Upper lobe of left lung (tissue), 6 donors: ENCODE measurements at regions not wholly inside any gene's neighbourhood (a gene's known extent, or its start where the extent isn't known, plus 50 kb on each side); places are given as distances from the start of the nearest gene placed in this dataset.

Experiments
- ATAC-seq, 2 donors: fragments of 200-7000 bp; cut with Tn5 transposase; one replicate each; pipeline ENCODE4 v1.9.1; 2022; ENCODE audit warnings: mild to moderate bottlenecking in 2 of 2, moderate library complexity in 2 of 2; ENCODE audit not compliant: low FRiP score in 2 of 2
- DNase-seq, 2 donors: peaks; one replicate each; pipeline ENCODE4 v3.0.0-alpha.2; 2019 to 2020
- H3K27ac ChIP-seq, 4 donors: fragments of 200-600 bp; sonication (generic); one replicate each; pipeline ENCODE4 v1.5.1; 2016 to 2019
- H3K27me3 ChIP-seq, 4 donors: fragments of 200-600 bp; sonication (generic); one replicate each; pipeline ENCODE4 v1.5.1; 2017 to 2019
- H3K36me3 ChIP-seq, 4 donors: fragments of 200-600 bp; sonication (generic); one replicate each; pipeline ENCODE4 v1.5.1; 2016 to 2019
- H3K4me1 ChIP-seq, 4 donors: fragments of 200-600 bp; sonication (generic); one replicate each; pipeline ENCODE4 v1.5.1; 2018 to 2019
- H3K4me3 ChIP-seq, 4 donors: fragments of 200-600 bp; sonication (generic); one replicate each; pipeline ENCODE4 v1.5.1; 2017 to 2019; ENCODE audit warnings: mild to moderate bottlenecking in 2 of 4, moderate library complexity in 1 of 4
- H3K9me3 ChIP-seq, 4 donors: fragments of 200-600 bp; sonication (generic); one replicate each; pipeline ENCODE4 v1.5.1; 2018 to 2019
- EP300 ChIP-seq, 4 donors: sonication (generic); formaldehyde crosslinking; IDR thresholded peaks; one replicate each; pipeline ENCODE4 v1.5.1; 2017; ENCODE audit warnings: antibody characterized with exemption in 4 of 4, control low read depth in 2 of 4
- POLR2A ChIP-seq, 4 donors: fragments of 450-650 bp; IDR thresholded peaks; one replicate each; pipeline ENCODE4 v1.5.1; 2016 to 2017; ENCODE audit warnings: antibody characterized with exemption in 4 of 4, mild to moderate bottlenecking in 2 of 4
- POLR2AphosphoS5 ChIP-seq, 2 donors: sonication (generic); formaldehyde crosslinking; IDR thresholded peaks; one replicate each; pipeline ENCODE4 v1.5.1; 2017; ENCODE audit warnings: antibody characterized with exemption in 2 of 2
- WGBS, 2 donors: methylation state at CpG; one replicate each; pipeline ENCODE4 v1.1.5; 2017 to 2018; 5-methylcytosine and 5-hydroxymethylcytosine counted together
- TF ChIP-seq, protein P1 (sequence below), 6 experiments: fragments of 450-650 bp in 4 of 6; fragments of 200-600 bp in 2 of 6; sonication (generic) in 2 of 6; IDR thresholded peaks; one replicate each; pipeline ENCODE4 v1.5.1; 2016 to 2019; ENCODE audit warnings: antibody characterized with exemption in 6 of 6
- donor health status: DM: no; HTN: no; CAD: no; lungs with moderate emphysema.
- donor health status: DM: no; HTN: yes; CAD: no; lungs with severe emphysema.

DNA sequence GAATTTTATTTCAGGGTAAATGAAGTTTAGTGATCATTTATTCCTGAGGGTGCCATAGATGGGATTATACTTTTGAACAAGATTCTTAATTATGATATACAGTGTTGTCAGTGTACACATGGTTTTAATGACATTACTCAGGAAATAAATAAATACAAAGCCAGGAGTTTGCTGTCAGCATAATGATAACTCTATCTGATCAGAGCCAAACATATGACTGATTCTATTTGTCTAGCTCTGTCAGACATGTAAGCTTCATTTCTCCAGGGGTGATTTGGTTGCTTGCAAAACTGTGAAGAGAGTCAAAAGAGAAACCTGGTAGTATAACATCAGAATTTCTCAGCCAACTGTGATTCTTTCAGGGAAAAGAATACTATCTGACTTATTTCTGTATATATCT lies 1425.8 kb upstream of the C9orf72 start:
- Histone ChIP-seq H3K36me3 (no peaks in the 10 kb centered on the region), H3K9me3 (no peaks in the 10 kb centered on the region), H3K27me3 (no peaks in the 10 kb centered on the region), H3K27ac (no peak overlapping the region), H3K4me1 (no peaks in the 10 kb centered on the region), H3K4me3 (no peak overlapping the region)
- no peak for ATAC-seq
- TF ChIP-seq, protein P1, sequence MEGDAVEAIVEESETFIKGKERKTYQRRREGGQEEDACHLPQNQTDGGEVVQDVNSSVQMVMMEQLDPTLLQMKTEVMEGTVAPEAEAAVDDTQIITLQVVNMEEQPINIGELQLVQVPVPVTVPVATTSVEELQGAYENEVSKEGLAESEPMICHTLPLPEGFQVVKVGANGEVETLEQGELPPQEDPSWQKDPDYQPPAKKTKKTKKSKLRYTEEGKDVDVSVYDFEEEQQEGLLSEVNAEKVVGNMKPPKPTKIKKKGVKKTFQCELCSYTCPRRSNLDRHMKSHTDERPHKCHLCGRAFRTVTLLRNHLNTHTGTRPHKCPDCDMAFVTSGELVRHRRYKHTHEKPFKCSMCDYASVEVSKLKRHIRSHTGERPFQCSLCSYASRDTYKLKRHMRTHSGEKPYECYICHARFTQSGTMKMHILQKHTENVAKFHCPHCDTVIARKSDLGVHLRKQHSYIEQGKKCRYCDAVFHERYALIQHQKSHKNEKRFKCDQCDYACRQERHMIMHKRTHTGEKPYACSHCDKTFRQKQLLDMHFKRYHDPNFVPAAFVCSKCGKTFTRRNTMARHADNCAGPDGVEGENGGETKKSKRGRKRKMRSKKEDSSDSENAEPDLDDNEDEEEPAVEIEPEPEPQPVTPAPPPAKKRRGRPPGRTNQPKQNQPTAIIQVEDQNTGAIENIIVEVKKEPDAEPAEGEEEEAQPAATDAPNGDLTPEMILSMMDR (IDR thresholded peaks at IDR 0.05), result no peak
- TF ChIP-seq POLR2A (IDR thresholded peaks at IDR 0.05) (no peak), EP300 (IDR thresholded peaks at IDR 0.05) (no peak), POLR2AphosphoS5 (IDR thresholded peaks at IDR 0.05) (no peak)
- no peak for DNase-seq

DNA sequence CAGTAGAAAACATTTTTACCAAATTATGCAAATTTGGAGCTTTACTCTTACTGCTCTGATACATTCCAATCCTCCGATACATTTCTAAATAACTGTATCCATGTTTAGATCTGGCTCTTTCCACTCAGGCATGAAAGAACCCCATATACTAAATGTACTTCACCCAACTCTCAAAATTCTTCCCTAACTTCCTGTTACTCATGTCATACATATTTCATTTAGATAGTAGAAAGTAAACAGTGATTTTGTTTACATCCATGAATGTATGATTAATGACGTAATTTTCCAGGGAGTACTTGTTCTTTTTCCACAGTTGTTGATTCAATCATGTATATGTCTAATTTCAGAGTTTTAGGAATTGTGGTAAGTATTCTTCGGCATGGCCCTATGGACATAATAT lies 1426.5 kb upstream of the C9orf72 start:
- ATAC-seq, result no peak
- H3K27ac ChIP-seq, result no peak overlapping the region
- WGBS, 2 donors, result 61 to 64% methylated on average over 3 of the region's 3 CpGs

DNA sequence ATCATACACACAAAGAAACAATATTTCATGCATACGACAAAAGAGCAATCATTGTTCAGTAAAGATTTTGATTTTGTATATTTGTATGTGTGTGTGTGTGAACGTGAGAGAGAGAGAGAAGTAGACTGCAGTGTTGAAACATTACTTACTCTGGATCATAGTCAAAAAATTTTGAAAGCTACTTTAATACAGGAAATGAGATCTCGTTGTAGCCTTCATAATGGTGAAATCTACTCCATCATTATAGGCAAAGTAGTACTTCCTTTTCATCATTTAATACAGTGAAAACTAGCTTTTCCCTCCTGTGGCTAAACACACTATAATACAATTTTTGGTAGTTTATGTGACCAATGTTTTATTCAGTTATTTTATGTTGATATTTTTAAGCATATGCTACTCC lies 1427.7 kb upstream of the C9orf72 start:
- TF ChIP-seq POLR2AphosphoS5 (IDR thresholded peaks at IDR 0.05) (no peak), POLR2A (IDR thresholded peaks at IDR 0.05) (no peak), EP300 (IDR thresholded peaks at IDR 0.05) (no peak)
- TF ChIP-seq, protein P1 (IDR thresholded peaks at IDR 0.05), result no peak
- 37 to 42% methylated on average over 3 of the region's 3 CpGs for WGBS, 2 donors

More for the DNA sequence above, 1426.5 kb upstream of the C9orf72 start:
- Histone ChIP-seq H3K4me3 (no peak overlapping the region), H3K27me3 (no peaks in the 10 kb centered on the region), H3K36me3 (no peaks in the 10 kb centered on the region), H3K9me3 (no peaks in the 10 kb centered on the region), H3K4me1 (no peaks in the 10 kb centered on the region)
- DNase-seq, result no peak
- TF ChIP-seq, protein P1 (IDR thresholded peaks at IDR 0.05), result no peak
- no peak for TF ChIP-seq POLR2AphosphoS5 (IDR thresholded peaks at IDR 0.05)
- TF ChIP-seq POLR2A (IDR thresholded peaks at IDR 0.05), result no peak
- TF ChIP-seq EP300 (IDR thresholded peaks at IDR 0.05), result no peak

DNA sequence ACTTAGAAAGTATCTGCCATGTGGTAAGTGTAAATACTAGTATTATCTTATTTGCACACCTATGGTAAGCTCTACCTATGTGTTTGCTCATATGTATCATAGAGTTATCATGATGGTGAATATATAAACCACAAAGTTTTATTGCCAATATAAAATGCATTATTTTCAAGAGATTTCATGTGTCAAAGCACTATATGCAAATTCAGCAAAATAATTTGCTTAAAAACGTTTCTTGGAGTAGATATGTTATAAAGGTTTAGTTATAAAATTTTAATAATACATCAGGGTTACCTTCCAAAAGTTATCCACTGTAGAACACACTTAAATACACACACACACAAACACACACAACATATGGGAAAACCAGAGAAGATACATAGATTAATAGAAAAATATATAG lies 1431.7 kb upstream of the C9orf72 start:
- no peak for ATAC-seq
- no peaks in the 10 kb centered on the region for H3K27me3 ChIP-seq
- no peak overlapping the region for H3K27ac ChIP-seq
- WGBS, 2 donors, result 30 to 41% methylated on average over 1 of the region's 1 CpG
- TF ChIP-seq POLR2AphosphoS5 (IDR thresholded peaks at IDR 0.05) (no peak), POLR2A (IDR thresholded peaks at IDR 0.05) (no peak), EP300 (IDR thresholded peaks at IDR 0.05) (no peak)
- TF ChIP-seq, protein P1 (IDR thresholded peaks at IDR 0.05), result no peak
- H3K9me3 ChIP-seq, result no peaks in the 10 kb centered on the region
- H3K36me3 ChIP-seq, result no peaks in the 10 kb centered on the region
- H3K4me3 ChIP-seq, result no peak overlapping the region
- H3K4me1 ChIP-seq, result no peaks in the 10 kb centered on the region
- DNase-seq, result no peak

More for the DNA sequence above, 1427.7 kb upstream of the C9orf72 start:
- Histone ChIP-seq H3K4me3 (no peak overlapping the region), H3K27ac (no peak overlapping the region), H3K36me3 (no peaks in the 10 kb centered on the region), H3K9me3 (no peaks in the 10 kb centered on the region), H3K27me3 (no peaks in the 10 kb centered on the region), H3K4me1 (no peaks in the 10 kb centered on the region)
- DNase-seq, result no peak
- no peak for ATAC-seq

DNA sequence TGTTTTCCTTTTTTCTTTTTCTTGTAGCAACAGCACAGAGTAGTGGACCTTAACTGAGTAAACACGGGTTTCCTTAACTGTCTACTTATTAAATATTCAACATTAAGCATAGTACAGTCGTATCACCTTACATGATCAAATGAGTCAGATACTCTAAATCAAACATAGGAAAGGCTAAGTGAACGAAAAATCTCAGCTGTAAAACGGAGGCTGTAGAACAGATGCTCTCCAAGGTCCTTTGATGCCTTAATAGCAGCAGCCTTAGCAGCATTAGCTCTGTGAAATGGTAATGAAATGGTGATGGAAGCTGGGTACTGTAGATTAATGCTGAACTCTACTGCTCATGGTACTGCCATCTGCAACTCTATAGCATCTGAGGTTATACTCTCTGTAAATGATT lies 1433.3 kb upstream of the C9orf72 start:
- Histone ChIP-seq H3K27me3 (no peaks in the 10 kb centered on the region), H3K4me1 (no peaks in the 10 kb centered on the region), H3K27ac (no peak overlapping the region), H3K9me3 (no peaks in the 10 kb centered on the region), H3K36me3 (no peaks in the 10 kb centered on the region), H3K4me3 (no peak overlapping the region)
- DNase-seq (no peak), ATAC-seq (no peak)
- 68 to 81% methylated on average over 4 of the region's 4 CpGs for WGBS, 2 donors
- no peak for TF ChIP-seq POLR2AphosphoS5 (IDR thresholded peaks at IDR 0.05)
- no peak for TF ChIP-seq EP300 (IDR thresholded peaks at IDR 0.05)
- TF ChIP-seq, protein P1 (IDR thresholded peaks at IDR 0.05), result no peak
- TF ChIP-seq POLR2A (IDR thresholded peaks at IDR 0.05), result no peak
